Peyer's patch (tissue), 4 donors: ENCODE measurements at regions not wholly inside any gene's neighbourhood (a gene's known extent, or its start where the extent isn't known, plus 50 kb on each side); places are given as distances from the start of the nearest gene placed in this dataset.

Experiments used
- CTCF ChIP-seq, 6 experiments: fragments of 450-650 bp in 4 of 6; fragments of 200-600 bp in 2 of 6; sonication (generic) in 1 of 6; IDR thresholded peaks; one replicate each; pipeline ENCODE4 v1.5.1; 2017 to 2019; ENCODE audit warnings: antibody characterized with exemption in 6 of 6, mild to moderate bottlenecking in 3 of 6, moderate library complexity in 1 of 6
- POLR2A ChIP-seq, 2 donors: fragments of 450-650 bp; IDR thresholded peaks; one replicate each; pipeline ENCODE4 v1.5.1; 2017; ENCODE audit warnings: antibody characterized with exemption in 2 of 2, mild to moderate bottlenecking in 2 of 2, moderate library complexity in 2 of 2

- TF ChIP-seq CTCF (IDR thresholded peaks at IDR 0.05), result no peak
- TF ChIP-seq POLR2A (IDR thresholded peaks at IDR 0.05), result no peak
These were observed 69.2 kb upstream of the LRP1B start for GRCh38 chr2:142200062-142200461.
